AG04450 (cell line): ENCODE measurements at regions not wholly inside any gene's neighbourhood (a gene's known extent, or its start where the extent isn't known, plus 50 kb on each side); places are given as distances from the start of the nearest gene placed in this dataset.
"Not testable (repeated sequence)": the region's sequence is repeated elsewhere in the genome, so short reads cannot be mapped to it uniquely, and the experiment has no call there.

Experiments used
- CTCF ChIA-PET: fragments of 300-600, 350-600 bp; formaldehyde crosslinking; extraction: SDS; loops from one replicate; lab custom pipeline; 2022; ENCODE audit warnings: antibody characterized with exemption, inconsistent platforms; lab: Charles Lee
- POLR2A ChIA-PET: fragments of 350-600 bp; formaldehyde crosslinking; extraction: SDS; loops from one replicate; lab custom pipeline; 2021; ENCODE audit warnings: antibody characterized with exemption, inconsistent platforms; lab: Yijun Ruan, JAX
- DNase-seq: peaks from one replicate; pipeline ENCODE4 v3.0.0-alpha.2; 2011; ENCODE audit warnings: low read depth, low spot score
- H3K27ac ChIP-seq: one replicate; pipeline ENCODE4 v1.5.1; 2012; ENCODE audit warnings: low read depth, low read length, control low read depth
- H3K27me3 ChIP-seq: one replicate; pipeline ENCODE4 v1.6.0; 2012; ENCODE audit warnings: low read length; ENCODE audit not compliant: control insufficient read depth, insufficient read depth
- H3K4me3 ChIP-seq: 2 replicates; pipeline ENCODE4 v1.5.1; 2011; ENCODE audit warnings: mild to moderate bottlenecking, low read depth, low read length, control low read depth
- H3K9me3 ChIP-seq: 2 replicates; pipeline ENCODE4 v1.5.1; 2012; ENCODE audit warnings: low read length; ENCODE audit not compliant: control insufficient read depth, insufficient read depth
- TF ChIP-seq, protein P1 (sequence below): IDR thresholded peaks from 2 replicates; pipeline ENCODE4 v1.5.1; 2011; ENCODE audit warnings: low read depth, low read length, control low read depth, inconsistent platforms

DNA sequence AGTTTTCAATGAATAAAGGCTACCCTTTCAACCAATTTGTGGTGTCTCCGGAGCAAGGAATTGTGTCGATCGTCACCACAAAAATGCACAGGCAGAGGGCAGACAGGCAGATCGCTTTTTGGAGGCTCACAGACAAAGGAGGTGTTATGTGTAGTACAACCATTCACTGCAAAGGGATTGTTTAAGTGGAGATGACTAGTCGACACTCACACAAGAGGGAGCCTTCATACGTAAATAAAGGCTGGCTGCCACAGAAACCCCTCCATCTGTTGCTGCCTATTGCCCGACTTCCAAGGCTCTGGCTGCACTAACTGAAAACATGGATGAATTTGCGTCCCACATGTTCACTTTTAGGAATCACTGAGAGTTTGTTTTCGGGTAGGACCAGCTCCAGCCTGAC lies 281.1 kb downstream of the NKX6-1 start:
- DNase-seq = no peak
- CTCF ChIA-PET = no interaction called here
- POLR2A ChIA-PET = no interaction called here
- TF ChIP-seq, protein P1, sequence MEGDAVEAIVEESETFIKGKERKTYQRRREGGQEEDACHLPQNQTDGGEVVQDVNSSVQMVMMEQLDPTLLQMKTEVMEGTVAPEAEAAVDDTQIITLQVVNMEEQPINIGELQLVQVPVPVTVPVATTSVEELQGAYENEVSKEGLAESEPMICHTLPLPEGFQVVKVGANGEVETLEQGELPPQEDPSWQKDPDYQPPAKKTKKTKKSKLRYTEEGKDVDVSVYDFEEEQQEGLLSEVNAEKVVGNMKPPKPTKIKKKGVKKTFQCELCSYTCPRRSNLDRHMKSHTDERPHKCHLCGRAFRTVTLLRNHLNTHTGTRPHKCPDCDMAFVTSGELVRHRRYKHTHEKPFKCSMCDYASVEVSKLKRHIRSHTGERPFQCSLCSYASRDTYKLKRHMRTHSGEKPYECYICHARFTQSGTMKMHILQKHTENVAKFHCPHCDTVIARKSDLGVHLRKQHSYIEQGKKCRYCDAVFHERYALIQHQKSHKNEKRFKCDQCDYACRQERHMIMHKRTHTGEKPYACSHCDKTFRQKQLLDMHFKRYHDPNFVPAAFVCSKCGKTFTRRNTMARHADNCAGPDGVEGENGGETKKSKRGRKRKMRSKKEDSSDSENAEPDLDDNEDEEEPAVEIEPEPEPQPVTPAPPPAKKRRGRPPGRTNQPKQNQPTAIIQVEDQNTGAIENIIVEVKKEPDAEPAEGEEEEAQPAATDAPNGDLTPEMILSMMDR = no peak
- no peak overlapping the region for H3K4me3 ChIP-seq
- H3K27me3 ChIP-seq = no peaks in the 10 kb centered on the region
- no peaks in the 10 kb centered on the region for H3K9me3 ChIP-seq
- no peak overlapping the region for H3K27ac ChIP-seq

DNA sequence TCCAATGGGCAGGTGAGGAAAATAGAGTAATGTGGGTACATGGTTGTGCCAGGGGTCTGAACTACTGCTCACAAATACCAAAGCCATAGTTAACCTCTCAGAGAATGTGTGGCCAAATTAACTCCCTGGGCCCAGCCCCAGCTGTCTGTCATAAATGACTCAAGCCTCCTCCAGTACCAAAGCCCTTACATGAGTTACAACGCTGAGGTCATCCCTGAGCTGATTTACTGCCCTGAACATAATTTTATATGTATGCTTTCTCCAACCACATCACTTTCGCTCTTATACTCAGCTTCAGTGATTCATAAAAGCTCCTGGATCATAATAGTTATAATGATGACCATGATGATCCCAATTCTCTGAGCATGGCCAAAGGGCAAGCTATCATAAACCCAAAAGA lies 283.9 kb downstream of the NKX6-1 start:
- Histone ChIP-seq H3K4me3 (no peak overlapping the region), H3K27me3 (no peaks in the 10 kb centered on the region), H3K9me3 (no peaks in the 10 kb centered on the region), H3K27ac (no peak overlapping the region)
- TF ChIP-seq, protein P1 = no peak
- POLR2A ChIA-PET = no interaction called here
- CTCF ChIA-PET = no interaction called here
- DNase-seq = no peak

DNA sequence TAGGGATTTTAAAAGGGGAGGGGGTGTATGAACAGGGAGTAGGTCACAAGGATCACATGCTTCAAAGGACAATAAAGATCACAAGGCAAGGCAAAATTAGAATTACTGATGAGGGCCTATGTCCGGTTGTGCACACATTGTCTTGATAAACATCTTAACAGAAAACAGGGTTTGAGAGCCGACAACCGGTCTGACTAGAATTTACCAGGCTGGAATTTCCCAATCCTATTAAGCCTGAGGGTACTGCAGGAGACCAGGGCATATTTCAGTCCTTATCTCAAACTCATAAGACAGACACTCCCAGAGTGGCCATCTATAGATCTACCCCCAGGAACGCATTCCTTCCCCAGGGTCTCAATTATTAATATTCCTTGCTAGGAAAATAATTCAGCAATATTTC lies 292.9 kb downstream of the NKX6-1 start:
- H3K9me3 ChIP-seq, H3K4me3 ChIP-seq, CTCF ChIA-PET, H3K27me3 ChIP-seq, POLR2A ChIA-PET, DNase-seq, H3K27ac ChIP-seq: not testable (repeated sequence)

- ChIA-PET POLR2A (no interaction called here), CTCF (no interaction called here)
- Histone ChIP-seq H3K27ac (no peak overlapping the region), H3K27me3 (no peaks in the 10 kb centered on the region), H3K9me3 (no peaks in the 10 kb centered on the region), H3K4me3 (no peak overlapping the region)
- TF ChIP-seq, protein P1 = no peak
- no peak for DNase-seq
Observed at GRCh38 chr4:84189144-84189543, 309.9 kb downstream of the NKX6-1 start.

GRCh38 chr4:84179409-84179808 lies 319.7 kb downstream of the NKX6-1 start:
- Histone ChIP-seq H3K4me3 (no peak overlapping the region), H3K27ac (no peak overlapping the region), H3K27me3 (no peaks in the 10 kb centered on the region), H3K9me3 (no peaks in the 10 kb centered on the region)
- POLR2A ChIA-PET = no interaction called here
- TF ChIP-seq, protein P1 = no peak
- CTCF ChIA-PET = interaction anchor here (1.5 kb wide), 1 partner anchor 408 kb away, joined by 3 read pairs; no protein-coding TSS in a partner anchor
- no peak for DNase-seq
